Activated CD8-positive, alpha-beta memory T cell treated with anti-CD3 and anti-CD28 coated beads for 36 hours (primary cell): ENCODE measurements at regions not wholly inside any gene's neighbourhood (a gene's known extent, or its start where the extent isn't known, plus 50 kb on each side); places are given as distances from the start of the nearest gene placed in this dataset.

ENCODE experiments used
- CTCF ChIA-PET: fragments of 350-600 bp; sonication (Branson Sonifier 250); formaldehyde crosslinking; loops from one replicate; lab custom pipeline; 2021; ENCODE audit warnings: antibody characterized with exemption; lab: Charles Lee
- POLR2A ChIA-PET: fragments of 350-600 bp; sonication (Branson Sonifier 250); formaldehyde crosslinking; loops from one replicate; lab custom pipeline; 2021; ENCODE audit warnings: antibody characterized with exemption; lab: Charles Lee

GRCh38 chr10:78975926-78976325 lies 92.8 kb upstream of the ZMIZ1 start:
- ChIA-PET CTCF (interaction anchor here (0.6 to 1.4 kb wide), 2 partner anchors 12 to 1553 kb away, joined by 3 to 4 read pairs; no protein-coding TSS in a partner anchor), POLR2A (no interaction called here)

- CTCF ChIA-PET: interaction anchor here (0.9 kb wide), 1 partner anchor 218 kb away, joined by 4 read pairs; no protein-coding TSS in a partner anchor
- POLR2A ChIA-PET: no interaction called here
Observed at GRCh38 chr10:78976825-78977755, 91.7 kb upstream of the ZMIZ1 start.

GRCh38 chr10:78979938-78980337 lies 88.8 kb upstream of the ZMIZ1 start:
- ChIA-PET CTCF (no interaction called here), POLR2A (no interaction called here)

GRCh38 chr10:78980354-78980753 lies 88.4 kb upstream of the ZMIZ1 start:
- POLR2A ChIA-PET: no interaction called here
- CTCF ChIA-PET: no interaction called here

GRCh38 chr10:78980815-78981214 lies 88.0 kb upstream of the ZMIZ1 start:
- ChIA-PET POLR2A (no interaction called here), CTCF (no interaction called here)

- POLR2A ChIA-PET: no interaction called here
- CTCF ChIA-PET: no interaction called here
Observed at GRCh38 chr10:78981257-78981969, 87.4 kb upstream of the ZMIZ1 start.

GRCh38 chr10:78981970-78982281 lies 86.8 kb upstream of the ZMIZ1 start:
- CTCF ChIA-PET: no interaction called here
- POLR2A ChIA-PET: no interaction called here

GRCh38 chr10:78982726-78983125 lies 86.0 kb upstream of the ZMIZ1 start:
- ChIA-PET POLR2A (no interaction called here), CTCF (interaction anchor here (1.1 to 1.6 kb wide), 2 partner anchors 8 to 215 kb away, joined by 4 read pairs; no protein-coding TSS in a partner anchor)

- ChIA-PET POLR2A (no interaction called here), CTCF (interaction anchor here (1.6 kb wide), 1 partner anchor 9 kb away, joined by 4 read pairs; no protein-coding TSS in a partner anchor)
Observed at GRCh38 chr10:78983608-78984007, 85.2 kb upstream of the ZMIZ1 start.

GRCh38 chr10:78985973-78986818 lies 82.6 kb upstream of the ZMIZ1 start:
- POLR2A ChIA-PET: no interaction called here
- CTCF ChIA-PET: no interaction called here

GRCh38 chr10:78991187-78991586 lies 77.6 kb upstream of the ZMIZ1 start:
- ChIA-PET POLR2A (no interaction called here), CTCF (no interaction called here)

- CTCF ChIA-PET: no interaction called here
- POLR2A ChIA-PET: no interaction called here
Observed at GRCh38 chr10:78992333-78992732, 76.4 kb upstream of the ZMIZ1 start.

- CTCF ChIA-PET: no interaction called here
Observed at GRCh38 chr10:78993261-78993945, 75.4 kb upstream of the ZMIZ1 start.

GRCh38 chr10:78995987-78996791 lies 72.6 kb upstream of the ZMIZ1 start:
- ChIA-PET CTCF (no interaction called here), POLR2A (no interaction called here)

More at GRCh38 chr10:78993261-78993945, 75.4 kb upstream of the ZMIZ1 start:
- POLR2A ChIA-PET: no interaction called here

- POLR2A ChIA-PET: no interaction called here
- CTCF ChIA-PET: no interaction called here
Observed at GRCh38 chr10:78996792-78997129, 72.0 kb upstream of the ZMIZ1 start.

GRCh38 chr10:78997635-78998618 lies 70.8 kb upstream of the ZMIZ1 start:
- POLR2A ChIA-PET: no interaction called here
- CTCF ChIA-PET: no interaction called here
